ENCODE measurements at regions not wholly inside any gene's neighbourhood (a gene's known extent, or its start where the extent isn't known, plus 50 kb on each side); places are given as distances from the start of the nearest gene placed in this dataset.

DNA sequence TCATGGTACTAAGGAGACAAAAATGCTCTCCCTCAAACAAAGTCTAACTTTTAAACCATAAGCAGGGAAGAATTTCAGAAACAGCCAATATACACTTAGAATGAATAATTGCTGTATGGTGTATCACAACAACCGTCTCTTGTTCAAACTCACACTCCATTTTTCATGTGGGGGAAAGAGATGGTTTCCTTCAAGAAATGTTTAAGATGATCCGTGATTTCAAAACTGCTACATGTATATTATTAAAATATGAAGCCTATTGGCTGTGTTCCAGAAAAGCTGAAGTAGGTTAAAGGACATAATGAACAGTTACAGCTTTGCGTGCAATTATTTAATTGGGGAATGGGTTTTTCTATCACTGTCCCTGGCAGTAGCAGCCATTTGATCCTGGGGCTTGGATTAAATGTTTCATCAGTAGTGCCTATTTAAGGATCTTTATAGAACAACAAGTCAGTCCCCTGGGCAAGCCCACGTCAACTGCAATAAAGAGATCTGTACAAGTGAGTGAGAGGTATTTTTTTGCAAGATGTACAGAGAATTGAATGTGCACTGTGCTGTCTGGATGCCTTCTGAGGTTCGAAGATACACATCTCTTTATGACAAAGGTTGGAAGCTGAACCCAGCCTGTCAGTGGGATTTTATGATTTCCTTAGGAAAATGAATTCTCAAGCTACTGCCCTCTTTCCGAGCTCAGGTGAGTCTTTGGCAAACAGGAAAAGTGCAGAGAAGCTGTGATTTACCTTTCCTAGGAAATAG is 337.2 kb upstream of the RARB start:
- DNase-seq (ENCODE audit: low read depth, low spot score), result no peak
- TF ChIP-seq POLR2AphosphoS5 (IDR thresholded peaks at IDR 0.05; ENCODE audit: low read depth, low read length) (no peak), TCF7L2 (IDR thresholded peaks at IDR 0.05; ENCODE audit: low read depth, low read length) (no peak), SIN3A (IDR thresholded peaks at IDR 0.05; ENCODE audit: borderline replicate concordance, insufficient read depth, low read depth, low read length) (no peak)
- TF ChIP-seq, protein P1, sequence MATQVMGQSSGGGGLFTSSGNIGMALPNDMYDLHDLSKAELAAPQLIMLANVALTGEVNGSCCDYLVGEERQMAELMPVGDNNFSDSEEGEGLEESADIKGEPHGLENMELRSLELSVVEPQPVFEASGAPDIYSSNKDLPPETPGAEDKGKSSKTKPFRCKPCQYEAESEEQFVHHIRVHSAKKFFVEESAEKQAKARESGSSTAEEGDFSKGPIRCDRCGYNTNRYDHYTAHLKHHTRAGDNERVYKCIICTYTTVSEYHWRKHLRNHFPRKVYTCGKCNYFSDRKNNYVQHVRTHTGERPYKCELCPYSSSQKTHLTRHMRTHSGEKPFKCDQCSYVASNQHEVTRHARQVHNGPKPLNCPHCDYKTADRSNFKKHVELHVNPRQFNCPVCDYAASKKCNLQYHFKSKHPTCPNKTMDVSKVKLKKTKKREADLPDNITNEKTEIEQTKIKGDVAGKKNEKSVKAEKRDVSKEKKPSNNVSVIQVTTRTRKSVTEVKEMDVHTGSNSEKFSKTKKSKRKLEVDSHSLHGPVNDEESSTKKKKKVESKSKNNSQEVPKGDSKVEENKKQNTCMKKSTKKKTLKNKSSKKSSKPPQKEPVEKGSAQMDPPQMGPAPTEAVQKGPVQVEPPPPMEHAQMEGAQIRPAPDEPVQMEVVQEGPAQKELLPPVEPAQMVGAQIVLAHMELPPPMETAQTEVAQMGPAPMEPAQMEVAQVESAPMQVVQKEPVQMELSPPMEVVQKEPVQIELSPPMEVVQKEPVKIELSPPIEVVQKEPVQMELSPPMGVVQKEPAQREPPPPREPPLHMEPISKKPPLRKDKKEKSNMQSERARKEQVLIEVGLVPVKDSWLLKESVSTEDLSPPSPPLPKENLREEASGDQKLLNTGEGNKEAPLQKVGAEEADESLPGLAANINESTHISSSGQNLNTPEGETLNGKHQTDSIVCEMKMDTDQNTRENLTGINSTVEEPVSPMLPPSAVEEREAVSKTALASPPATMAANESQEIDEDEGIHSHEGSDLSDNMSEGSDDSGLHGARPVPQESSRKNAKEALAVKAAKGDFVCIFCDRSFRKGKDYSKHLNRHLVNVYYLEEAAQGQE (IDR thresholded peaks at IDR 0.05; ENCODE audit: insufficient read depth in 1 of 2, low read depth in 2 of 2, low read length in 1 of 2), result no peak
- TF ChIP-seq, protein P2, sequence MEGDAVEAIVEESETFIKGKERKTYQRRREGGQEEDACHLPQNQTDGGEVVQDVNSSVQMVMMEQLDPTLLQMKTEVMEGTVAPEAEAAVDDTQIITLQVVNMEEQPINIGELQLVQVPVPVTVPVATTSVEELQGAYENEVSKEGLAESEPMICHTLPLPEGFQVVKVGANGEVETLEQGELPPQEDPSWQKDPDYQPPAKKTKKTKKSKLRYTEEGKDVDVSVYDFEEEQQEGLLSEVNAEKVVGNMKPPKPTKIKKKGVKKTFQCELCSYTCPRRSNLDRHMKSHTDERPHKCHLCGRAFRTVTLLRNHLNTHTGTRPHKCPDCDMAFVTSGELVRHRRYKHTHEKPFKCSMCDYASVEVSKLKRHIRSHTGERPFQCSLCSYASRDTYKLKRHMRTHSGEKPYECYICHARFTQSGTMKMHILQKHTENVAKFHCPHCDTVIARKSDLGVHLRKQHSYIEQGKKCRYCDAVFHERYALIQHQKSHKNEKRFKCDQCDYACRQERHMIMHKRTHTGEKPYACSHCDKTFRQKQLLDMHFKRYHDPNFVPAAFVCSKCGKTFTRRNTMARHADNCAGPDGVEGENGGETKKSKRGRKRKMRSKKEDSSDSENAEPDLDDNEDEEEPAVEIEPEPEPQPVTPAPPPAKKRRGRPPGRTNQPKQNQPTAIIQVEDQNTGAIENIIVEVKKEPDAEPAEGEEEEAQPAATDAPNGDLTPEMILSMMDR (IDR thresholded peaks at IDR 0.05), result no peak
- no peaks in the 10 kb centered on the region for H3K36me3 ChIP-seq (ENCODE audit: control insufficient read depth, insufficient read depth, low read length)
- no peak overlapping the region for H3K4me3 ChIP-seq (ENCODE audit: low read depth in 2 of 2, low read length in 2 of 2)
- intact Hi-C loops (cut with micrococcal nuclease; ENCODE audit: unreplicated experiment), result no loop called here
- in situ Hi-C loops (cut with HindIII; ENCODE audit: low pct_unique_long_range_greater_than_20kb, low sequenced_read_pairs), result no loop called here
- ChIA-PET POLR2A (no interaction called here), CTCF (no interaction called here)
- no peaks in the 10 kb centered on the region for H3K9me3 ChIP-seq (ENCODE audit: control insufficient read depth, insufficient read depth, low read depth, low read length)
- H3K27ac ChIP-seq (ENCODE audit: low read length), result no peak overlapping the region
- no peaks in the 10 kb centered on the region for H3K4me1 ChIP-seq (ENCODE audit: control insufficient read depth, insufficient read depth, low read length)
- BruUV-seq (replicated peaks), result no TSS peak
- H3K27me3 ChIP-seq (ENCODE audit: control insufficient read depth, insufficient read depth, low read length), result no peaks in the 10 kb centered on the region
- no peak for ATAC-seq

DNA sequence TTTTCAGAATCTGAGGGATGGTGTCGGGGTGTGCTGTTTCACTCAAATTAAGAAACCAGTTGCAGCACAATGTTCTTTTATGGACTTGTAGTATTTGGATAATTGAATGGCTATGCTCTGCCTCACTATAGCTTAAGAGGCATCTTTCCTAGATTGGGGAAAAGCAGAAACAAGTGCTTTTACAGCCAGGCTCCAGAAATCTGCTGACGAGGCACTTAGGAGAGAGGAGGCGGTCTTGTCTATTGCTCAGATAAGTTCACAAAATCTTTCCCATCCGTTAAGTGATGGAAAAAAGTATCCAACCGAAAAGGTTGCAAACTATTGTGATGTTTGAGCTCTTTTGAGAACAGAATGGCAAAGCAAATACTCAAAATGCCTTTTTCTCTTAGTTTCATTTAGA is 336.1 kb upstream of the RARB start:
- in situ Hi-C loops (cut with HindIII; ENCODE audit: low pct_unique_long_range_greater_than_20kb, low sequenced_read_pairs), result no loop called here
- ATAC-seq, result no peak

More for the DNA sequence above, 336.1 kb upstream of the RARB start:
- H3K9me3 ChIP-seq (ENCODE audit: control insufficient read depth, insufficient read depth, low read depth, low read length), result no peaks in the 10 kb centered on the region
- POLR2A ChIA-PET, result no interaction called here
- no peak for DNase-seq (ENCODE audit: low read depth, low spot score)
- CTCF ChIA-PET, result no interaction called here
- H3K27me3 ChIP-seq (ENCODE audit: control insufficient read depth, insufficient read depth, low read length), result no peaks in the 10 kb centered on the region
- TF ChIP-seq POLR2AphosphoS5 (IDR thresholded peaks at IDR 0.05; ENCODE audit: low read depth, low read length) (no peak), SIN3A (IDR thresholded peaks at IDR 0.05; ENCODE audit: borderline replicate concordance, insufficient read depth, low read depth, low read length) (no peak)
- H3K36me3 ChIP-seq (ENCODE audit: control insufficient read depth, insufficient read depth, low read length), result no peaks in the 10 kb centered on the region
- no peak overlapping the region for H3K27ac ChIP-seq (ENCODE audit: low read length)
- no TSS peak for BruUV-seq (replicated peaks)
- intact Hi-C loops (cut with micrococcal nuclease; ENCODE audit: unreplicated experiment), result no loop called here
- no peaks in the 10 kb centered on the region for H3K4me1 ChIP-seq (ENCODE audit: control insufficient read depth, insufficient read depth, low read length)
- no peak overlapping the region for H3K4me3 ChIP-seq (ENCODE audit: low read depth in 2 of 2, low read length in 2 of 2)
